ENCODE measurements at regions not wholly inside any gene's neighbourhood (a gene's known extent, or its start where the extent isn't known, plus 50 kb on each side); places are given as distances from the start of the nearest gene placed in this dataset.

DNA sequence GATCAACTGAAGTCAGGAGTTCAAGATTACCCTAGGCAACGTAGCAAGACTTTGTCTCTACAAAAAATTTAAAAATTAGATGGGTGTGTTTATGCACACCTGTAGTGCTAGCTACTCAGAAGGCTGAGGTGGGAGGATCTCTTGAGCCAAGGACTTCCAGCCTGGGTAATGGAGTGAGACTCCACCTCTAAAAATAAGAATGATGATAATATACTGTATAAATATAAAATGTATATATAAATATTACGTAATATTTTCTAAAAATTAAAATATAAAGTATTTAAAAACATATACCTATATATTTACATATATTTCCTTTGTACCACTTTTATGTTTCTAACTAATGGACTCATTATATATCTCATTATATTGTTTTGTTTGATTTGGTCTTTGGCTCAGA lies 409.5 kb upstream of the REG3G start:
- no peak for DNase-seq

DNA sequence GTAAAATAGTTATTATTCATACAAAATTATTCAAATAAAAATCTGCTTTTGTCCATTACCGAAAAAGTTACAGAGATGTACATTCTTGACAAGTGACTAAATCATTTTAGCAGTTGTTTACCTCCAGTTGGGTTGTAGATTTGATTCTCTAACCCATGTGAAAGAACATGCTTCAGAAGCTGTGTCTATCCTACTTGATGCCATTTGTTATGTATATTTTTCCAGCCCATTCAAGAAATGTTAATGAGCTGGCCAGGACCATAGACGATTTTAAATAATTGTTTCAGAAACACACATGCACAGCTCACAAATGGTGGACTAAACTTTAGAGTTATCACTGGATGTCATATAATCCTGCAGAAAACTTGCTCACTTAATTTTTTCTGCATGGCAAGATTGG lies 391.1 kb upstream of the REG3G start:
- DNase-seq, result no peak

DNA sequence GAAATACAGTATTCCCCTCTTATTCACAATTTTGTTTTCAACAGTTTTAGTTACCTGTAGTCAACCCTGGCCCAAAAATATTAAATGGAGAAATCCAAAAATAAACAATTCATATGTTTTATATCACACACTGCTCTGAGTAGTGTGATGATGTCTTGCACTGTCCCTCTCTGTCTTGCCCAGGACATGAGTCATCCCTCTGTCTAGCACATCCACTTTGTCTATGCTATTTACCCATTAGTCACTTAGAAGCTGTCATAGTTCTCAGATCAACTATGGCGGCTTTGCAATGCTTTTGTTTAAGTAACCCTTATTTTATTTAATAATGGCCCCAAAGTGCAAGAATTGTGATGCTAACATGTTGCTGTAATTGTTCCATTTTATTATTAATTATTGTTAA lies 380.6 kb upstream of the REG3G start:
- no peak for DNase-seq

DNA sequence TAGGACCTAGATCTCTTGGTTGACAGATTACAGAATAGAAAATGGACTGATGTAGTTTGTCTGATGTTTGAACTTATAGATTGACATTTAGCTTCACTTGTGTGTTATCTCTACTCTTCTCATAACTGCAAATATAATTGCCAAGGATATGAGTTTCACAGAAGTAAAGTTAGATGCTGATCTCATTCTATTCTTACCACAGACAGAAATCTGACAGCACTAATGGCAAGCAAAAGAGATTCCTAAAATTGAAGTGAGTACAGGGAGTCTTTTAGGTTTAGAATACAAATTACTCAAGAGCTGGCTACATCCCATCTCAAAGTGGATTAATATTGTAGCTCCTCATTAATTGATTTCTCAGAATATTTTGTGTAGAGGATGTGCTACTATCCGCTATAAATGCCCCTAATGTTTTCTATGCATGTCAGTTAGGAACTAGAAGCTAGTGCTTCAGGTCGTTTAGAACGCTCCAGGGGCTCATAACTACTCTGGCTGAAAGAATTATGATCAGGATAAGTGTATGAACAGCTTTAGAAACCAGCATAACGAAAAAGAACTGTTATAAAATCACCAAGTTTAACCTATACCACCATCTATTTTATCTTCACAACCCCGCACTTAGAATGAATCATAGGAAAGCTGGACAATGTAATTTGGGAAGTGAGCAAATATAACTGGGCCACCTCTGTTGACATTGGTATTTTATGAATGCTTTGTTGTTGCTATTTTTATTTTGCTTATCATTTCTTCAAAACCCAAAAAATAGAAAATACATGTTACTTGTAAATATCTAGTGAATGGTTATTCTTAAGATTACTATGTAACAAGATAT lies 378.8 kb upstream of the REG3G start:
- no peak for DNase-seq

DNA sequence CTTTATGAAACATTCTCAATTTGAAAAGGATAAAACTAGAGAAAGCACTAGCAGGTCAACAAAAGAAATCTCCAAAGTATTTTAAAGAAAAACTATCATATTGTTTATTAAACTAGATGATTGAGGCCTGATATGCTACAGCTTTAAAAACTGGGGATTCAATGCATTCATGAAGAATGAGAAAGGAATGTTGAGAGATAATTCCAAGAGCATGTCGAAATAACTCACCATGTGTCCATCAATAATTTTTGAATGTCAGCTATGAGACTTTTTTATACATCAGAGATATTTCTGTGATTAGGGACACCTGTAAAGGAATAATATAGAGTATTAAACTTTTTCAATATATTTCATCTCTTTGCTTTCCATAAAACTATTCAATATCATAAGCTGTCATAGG lies 376.9 kb upstream of the REG3G start:
- DNase-seq, result no peak

DNA sequence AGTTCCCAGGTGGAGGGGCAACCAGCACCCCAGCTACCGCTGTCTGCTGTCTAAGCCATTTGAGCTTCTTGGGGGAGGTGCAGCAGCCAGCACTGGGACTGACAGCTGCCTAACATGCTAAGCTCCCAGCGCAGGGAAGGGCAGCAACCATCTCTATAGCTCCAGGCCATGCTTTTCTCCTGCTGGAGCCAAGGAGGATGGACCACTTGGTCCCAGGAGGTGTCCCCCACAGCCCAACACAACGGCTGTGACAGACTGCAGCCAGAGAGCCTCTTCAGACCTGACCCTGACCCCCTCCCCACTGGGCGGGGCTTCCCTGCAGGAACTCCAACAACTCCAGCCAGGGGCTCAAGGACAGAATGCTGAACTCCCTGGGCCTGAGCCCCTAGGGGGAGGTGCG lies 370.6 kb upstream of the REG3G start:
- DNase-seq, result no peak

DNA sequence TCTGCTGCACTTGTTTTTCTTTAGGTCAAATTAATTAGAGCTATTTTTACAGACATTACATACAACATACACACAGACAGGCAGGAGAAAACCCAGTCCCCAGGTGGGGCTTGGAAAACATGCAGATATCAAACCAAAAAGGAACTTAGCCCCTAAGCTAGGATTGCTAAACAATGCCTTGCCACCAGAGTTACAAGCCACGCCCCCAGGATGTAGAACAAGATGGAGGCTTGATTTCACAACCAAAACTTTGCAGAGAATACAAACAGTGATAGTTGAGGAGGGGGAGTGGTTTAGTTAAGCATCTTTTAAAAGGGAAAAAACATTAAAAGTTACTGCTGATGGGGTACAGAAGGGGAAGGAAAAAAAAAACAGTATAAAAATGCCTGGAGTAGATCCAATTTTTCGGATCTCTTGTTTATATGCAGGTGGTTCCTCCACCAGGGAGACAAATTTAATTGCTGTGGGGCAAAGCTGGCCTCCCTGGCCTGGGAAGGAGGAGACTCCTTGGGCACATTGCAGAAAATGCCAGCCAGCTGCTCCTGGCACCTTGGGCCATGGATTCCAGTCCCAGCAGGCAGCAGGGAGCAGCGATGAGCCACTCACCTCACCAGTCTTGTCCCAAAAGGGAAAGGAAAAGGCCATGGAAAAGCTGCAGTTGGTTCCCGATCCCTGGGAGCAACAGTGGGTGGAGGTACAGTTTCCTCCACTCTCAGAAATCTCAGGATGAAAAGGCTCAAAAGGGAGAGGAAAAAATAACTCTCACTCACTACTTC lies 348.4 kb upstream of the REG3G start:
- no peak for DNase-seq

DNA sequence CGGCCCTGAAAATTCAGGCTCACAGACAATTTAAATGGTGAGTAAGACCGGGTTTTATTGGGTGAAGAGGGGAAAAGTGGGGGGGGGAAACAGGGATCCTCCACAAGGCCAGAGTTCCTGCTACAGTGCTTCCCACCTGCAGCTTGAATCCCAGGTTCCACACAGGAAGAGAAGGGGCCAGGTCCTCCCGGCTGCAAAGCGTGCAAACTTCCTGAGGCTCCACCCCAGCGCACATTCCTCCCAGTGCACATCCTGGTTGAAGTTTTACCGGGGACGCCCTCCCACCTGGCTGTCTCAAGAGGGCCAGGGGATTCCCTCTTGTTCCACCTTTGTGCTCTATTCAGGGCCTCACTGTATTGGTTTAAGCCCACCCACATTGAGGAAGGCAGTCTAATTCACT lies 347.7 kb upstream of the REG3G start:
- no peak for DNase-seq

DNA sequence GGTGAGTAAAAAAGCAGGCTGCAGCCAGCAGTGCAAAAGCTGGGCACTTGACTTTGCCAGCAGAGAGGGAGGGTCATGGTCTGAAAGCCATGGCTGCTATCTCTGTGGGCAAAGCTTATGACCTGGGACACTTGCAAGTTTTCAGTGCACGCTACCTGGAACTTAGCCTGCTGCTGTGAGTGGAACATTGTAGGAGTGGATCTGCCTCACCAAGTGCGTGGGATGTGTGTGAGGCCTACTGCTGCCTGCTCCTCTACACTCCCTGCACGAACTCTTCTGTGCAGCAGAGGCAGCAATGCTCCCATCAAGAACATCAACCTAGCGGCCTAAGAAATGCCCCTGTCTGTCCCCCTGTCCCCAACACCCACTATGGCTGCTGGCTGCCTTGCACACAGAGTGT lies 344.1 kb upstream of the REG3G start:
- DNase-seq, result no peak

DNA sequence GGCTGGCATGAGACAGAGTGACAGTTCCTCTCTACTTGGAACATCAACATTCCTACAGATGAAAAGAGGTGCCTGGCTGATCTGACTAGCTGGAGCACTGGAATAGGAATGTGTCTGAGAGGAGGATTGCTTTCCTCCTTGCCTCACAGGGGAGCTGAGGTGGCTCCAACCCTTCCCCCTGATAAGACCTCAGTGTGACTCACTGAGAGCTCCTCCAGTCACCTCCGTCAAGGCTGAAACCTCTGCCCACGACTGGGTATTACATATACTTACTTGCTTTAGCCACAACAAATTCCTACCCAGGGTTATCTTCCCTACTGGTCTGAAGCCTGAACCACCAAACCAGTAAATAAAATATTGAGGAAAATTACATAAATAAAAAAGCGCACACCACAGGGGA lies 342.7 kb upstream of the REG3G start:
- DNase-seq, result no peak

DNA sequence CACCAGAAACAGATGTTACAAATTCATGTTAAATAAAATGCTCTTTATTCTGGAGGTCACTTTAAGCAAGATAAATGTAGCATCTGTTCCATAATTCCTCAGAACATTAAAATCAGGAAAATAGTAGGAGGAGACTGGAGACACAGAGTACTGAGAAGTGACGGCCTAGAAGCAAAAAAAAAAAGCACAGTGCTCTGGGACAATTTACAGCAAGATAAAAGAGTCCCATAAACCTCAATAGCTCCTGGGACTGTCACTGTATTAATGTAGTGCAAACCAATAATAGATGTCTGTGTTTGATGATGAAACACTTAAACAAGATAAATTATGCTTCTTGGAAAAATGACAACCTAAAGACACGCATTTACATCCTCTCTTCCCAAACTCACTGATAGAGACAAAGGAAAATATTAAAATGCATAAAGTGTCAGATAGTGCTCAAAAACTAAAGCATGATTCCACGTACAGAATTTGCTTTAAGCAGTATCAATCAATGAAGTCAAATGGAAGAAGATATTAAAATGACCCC lies 338.8 kb upstream of the REG3G start:
- no peak for DNase-seq

DNA sequence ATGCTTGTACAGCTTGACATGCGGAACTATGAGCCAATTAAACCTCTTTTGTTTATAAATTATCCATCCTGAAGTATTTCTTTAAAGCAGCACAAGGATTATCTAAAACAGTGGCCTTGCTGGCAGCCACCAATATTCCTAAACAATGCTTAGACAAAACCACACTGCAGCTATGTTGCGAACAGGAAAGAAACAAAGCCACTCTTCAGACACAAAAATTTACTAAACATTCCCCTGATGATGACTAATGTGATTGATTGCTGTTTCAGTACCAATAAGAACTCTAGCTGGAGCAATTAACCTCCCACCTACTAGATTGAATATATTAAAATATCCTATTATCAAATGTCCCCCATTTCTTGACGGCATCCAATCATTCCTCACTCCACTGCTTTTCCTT lies 325.8 kb upstream of the REG3G start:
- DNase-seq, result no peak

DNA sequence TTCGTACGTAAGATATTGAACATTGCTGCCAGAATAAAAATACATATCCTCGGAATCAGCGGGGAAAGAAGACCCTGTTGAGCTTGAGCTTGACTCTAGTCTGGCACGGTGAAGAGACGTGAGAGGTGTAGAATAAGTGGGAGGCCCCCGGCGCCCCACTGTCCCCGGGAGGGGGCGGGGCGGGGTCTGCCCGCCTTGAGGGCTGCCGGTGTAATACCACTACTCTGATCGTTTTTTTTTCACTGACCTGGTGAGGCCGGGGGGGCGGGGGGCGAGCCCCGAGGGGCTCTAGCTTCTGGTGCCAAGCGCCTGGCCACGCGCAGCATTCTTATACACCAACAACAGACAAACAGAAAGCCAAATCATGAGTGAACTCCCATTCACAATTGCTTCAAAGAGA lies 324.0 kb upstream of the REG3G start:
- DNase-seq, result no peak

DNA sequence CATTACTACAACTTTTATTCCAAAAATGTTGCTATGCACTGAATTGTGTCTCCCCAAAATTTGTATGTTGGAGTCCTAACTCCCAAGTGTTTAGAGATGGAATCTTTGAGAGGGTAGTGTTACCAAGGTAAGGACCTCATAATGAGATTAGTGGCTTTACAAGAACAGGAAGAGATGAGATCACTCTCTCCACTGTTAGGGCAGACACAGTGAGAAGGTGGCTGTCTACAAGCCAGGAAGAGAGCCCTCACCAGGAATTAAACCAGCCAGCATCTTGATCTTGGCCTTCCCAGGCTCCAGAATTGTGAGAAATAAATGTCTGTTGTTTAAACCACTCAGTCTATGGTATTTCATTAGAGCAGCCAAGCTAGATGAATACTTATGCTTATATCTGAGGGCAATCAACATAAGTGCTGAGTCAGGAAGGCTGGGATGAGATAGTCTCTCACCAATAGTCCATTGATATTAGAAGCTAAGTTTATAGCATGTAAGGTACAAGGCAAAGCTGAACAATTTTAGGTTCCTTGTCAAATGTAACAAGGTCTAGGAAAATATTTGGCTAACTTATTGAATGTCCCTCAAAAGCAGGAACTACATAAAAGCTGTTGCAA lies 317.6 kb upstream of the REG3G start:
- no peak for DNase-seq

DNA sequence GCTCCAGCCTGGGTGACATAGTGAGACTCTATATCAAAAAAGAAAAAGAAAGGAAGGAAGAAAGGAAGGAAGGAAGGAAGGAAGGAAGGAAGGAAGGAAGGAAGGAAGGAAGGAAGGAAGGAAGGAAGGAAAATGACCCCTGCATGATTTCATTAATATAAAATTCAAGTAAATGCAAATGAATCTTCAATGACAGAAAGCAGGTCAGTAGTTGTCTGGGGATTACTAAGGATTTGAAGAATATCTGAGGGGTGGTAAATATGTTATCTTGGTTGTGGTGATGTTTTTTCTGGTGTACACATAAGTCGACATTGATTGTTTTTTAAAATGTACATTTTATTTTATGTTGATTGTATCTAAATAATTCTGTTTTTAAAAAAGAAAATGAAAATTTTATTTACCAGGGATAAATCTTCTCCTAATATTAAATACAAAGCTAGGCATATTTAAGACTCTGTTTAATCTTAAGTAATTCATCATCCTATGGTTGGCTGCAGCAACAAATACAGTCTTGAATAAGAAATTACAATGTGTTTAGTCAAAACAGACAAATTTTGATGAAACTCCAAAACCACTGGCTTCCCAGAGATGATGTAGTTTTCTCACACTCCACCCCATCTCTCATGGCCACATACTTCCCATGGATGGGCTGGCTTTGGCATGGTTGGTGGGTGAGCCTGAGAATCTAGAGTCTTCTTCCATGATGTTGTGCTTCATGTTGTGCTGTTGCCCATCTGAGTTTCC lies 314.7 kb upstream of the REG3G start:
- no peak for DNase-seq

DNA sequence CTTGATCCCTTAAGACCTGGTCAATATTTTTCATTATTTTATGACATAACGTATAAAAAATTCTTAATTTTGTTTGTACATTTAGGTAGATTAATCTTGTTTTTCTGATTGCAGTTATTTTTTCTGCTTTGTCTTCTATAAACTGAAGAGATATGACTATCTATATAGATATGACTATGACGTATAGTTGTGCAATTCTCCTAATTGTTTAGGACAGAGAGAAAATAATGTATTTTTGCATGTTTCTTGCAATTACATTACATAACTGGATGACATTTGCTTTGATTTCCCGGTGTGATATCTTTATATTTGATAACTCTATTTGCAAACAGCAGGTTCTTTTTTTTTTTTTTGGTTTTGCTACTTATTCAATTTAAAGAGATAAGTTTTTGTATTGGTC lies 310.2 kb upstream of the REG3G start:
- no peak for DNase-seq

DNA sequence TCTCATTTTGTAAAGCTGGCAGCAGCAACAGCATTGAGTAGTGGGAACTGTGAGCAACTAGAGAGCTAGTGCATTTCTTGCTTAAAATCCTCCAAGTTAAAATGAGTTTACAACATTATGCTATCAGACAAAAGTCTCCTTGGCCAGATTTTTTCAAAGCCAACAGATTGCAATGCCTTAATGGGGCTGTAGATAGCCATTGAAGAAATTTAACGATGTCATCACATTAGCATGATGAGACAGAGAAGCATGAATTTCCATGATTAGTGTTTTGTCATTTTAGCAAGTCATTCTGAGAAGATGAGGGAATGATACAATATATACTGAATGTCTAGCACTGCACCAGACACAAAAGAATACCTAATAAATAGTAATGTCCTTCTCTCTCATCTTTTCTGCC lies 307.5 kb upstream of the REG3G start:
- DNase-seq, result peak; percentile 19

DNA sequence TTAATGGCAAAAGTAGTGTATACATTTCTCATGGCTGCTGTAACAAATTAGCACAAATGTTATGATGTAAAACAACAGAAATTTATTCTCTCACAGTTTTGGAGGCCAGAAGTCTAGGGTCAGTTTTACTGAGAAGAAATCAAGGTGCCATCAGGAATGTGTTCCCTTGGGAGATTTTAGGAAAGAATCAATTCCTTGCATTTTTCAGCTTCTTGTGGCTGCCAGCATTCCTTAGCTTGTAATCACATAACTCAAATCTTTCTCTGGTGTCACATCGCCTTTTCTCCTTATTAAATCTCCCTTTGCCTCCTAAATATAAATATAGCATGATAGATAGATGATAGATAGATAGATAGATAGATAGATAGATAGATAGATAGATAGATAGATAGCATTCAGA lies 307.0 kb upstream of the REG3G start:
- DNase-seq, result peak; percentile 58

DNA sequence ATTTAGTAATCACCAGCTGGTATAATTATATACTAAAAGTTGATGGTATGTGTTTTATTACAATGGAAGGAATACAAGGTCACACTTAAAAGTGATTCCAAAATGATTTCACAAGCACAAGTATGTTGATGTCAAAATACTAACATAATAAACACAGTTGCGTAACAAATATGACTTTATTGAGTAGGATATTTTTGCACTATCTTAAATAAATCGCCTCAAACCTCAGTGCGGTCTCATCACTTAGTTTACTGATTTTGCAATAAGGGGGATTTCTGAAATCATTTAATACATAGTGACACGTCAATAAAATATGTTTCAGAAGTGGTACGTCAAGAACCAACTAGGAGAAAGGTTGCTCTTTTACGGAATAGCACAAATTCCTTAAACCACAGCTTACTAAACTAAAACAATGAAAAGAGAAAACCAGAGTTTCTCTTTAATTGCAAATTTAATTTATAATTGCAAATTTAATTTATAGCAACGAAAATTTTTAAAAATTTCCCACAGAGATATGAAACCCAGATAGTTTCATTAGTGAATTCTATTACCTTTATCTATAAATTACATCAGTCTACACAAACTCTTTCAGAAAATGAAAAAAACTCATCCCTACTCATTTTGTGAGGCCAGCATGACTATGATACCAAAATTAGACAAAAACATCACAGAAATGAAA lies 304.0 kb upstream of the REG3G start:
- DNase-seq, result peak; percentile 29

DNA sequence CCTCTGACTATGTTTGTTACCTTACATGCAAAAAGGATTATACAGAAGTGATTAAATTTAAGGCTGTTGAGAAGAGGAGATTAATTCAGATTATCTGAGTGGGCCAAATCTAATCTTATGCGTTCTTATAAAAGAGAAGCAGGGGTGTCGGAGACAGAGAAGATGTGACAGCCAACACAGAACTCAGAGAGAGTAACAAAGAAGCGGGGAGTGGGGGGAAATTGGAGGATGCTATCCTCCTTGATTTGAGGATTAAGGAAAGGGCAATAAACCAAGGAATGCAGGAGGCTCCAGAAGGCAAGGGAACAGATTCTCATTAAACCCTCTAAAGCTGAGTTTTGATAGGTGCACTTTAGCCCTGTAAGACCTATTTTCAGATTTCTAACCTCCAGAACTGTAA lies 291.3 kb upstream of the REG3G start:
- no peak for DNase-seq

DNA sequence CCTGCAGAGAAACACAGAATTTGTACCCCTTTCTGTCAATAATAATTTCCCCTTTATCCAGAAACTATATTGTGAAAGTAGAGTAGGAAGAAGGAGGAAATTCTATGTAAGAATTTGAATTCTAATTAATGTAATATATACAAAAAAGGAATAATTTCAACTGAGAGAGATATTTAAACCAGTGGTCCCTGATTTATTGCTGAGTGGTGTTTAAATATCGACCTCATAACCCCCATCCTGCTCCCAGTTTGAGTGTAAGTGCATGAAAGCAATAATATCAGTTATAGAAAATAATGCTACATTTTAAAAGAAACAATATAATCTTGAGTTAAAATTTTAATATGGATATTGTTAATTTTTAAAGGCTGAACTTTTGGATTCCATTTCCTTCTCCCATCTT lies 286.2 kb upstream of the REG3G start:
- DNase-seq, result no peak

DNA sequence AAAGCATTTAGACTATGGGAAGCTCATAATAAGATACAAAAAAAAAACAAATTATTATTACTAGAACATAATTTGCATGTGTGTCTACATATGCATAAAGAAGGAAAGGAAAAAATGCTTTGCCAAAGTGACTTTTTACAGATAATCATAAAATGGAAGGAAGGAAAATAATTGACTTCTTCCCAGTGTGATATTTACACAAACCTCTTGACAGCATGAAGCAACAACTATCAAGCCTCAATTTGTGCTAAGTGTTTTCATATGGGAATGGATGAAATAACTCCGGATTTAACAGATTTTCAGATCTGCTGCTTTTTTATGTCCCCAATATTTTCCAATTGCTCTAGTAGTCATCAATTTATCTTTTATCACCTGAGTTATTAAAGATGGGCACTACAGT lies 275.9 kb upstream of the REG3G start:
- DNase-seq, result no peak

DNA sequence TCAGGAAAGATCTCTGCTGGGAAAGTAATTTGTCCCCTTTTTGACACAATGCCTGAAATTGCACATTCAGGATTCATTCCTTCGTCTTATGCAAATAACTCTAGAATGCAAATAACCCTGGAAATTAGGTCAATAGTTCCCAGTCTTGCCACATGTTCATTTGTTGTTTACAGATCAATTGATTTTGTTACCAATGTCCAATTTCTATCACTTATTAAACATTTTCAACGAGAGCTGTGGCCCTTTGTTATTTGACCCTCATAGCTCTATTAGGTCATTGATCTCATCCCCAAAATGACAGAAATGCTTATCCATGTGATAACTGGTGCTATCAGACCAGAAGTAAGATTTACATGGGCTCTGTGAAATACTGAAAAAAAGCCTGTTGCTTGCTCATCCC lies 275.3 kb upstream of the REG3G start:
- no peak for DNase-seq

All from fibroblast of skin of right quadriceps (primary cell).